ENCODE measurements at regions not wholly inside any gene's neighbourhood (a gene's known extent, or its start where the extent isn't known, plus 50 kb on each side); places are given as distances from the start of the nearest gene placed in this dataset.

DNA sequence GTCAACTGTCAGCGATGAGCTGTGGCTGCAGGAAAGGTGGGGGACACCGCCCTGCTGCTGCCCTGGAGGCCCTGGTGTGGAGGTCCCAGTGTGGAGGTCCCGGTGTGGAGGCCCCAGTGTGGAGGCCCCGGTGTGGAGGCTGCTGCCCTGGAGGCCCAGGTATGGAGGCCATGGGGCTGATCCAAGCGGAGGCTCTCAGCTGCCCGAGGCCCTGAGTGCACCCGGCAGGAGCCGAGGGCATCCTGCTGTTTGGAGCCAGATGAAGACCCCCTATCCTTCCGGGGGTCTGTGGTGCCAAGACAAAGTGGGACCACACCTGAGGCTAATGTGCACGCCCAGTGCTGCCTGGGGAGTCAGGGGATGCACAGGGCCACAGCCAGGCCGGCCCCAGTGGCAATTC, 210.4 kb upstream of the SOX1 start:
- WGBS (ENCODE audit: insufficient coverage): 94% methylated on average over 10 of the region's 11 CpGs
- TF ChIP-seq EZH2 (IDR thresholded peaks at IDR 0.05; ENCODE audit: borderline replicate concordance, insufficient read depth, low read depth, low read length, poor library complexity, severe bottlenecking): no peak
- TF ChIP-seq, protein P1, sequence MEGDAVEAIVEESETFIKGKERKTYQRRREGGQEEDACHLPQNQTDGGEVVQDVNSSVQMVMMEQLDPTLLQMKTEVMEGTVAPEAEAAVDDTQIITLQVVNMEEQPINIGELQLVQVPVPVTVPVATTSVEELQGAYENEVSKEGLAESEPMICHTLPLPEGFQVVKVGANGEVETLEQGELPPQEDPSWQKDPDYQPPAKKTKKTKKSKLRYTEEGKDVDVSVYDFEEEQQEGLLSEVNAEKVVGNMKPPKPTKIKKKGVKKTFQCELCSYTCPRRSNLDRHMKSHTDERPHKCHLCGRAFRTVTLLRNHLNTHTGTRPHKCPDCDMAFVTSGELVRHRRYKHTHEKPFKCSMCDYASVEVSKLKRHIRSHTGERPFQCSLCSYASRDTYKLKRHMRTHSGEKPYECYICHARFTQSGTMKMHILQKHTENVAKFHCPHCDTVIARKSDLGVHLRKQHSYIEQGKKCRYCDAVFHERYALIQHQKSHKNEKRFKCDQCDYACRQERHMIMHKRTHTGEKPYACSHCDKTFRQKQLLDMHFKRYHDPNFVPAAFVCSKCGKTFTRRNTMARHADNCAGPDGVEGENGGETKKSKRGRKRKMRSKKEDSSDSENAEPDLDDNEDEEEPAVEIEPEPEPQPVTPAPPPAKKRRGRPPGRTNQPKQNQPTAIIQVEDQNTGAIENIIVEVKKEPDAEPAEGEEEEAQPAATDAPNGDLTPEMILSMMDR (IDR thresholded peaks at IDR 0.05): no peak
- Mint-ChIP-seq H3K9me3 (ENCODE audit: insufficient read depth) (no peaks in the 10 kb centered on the region), H3K4me1 (no peaks in the 10 kb centered on the region), H3K27me3 (no peaks in the 10 kb centered on the region), H3K27ac (no peak overlapping the region), H3K4me3 (no peak overlapping the region)
- Histone ChIP-seq H3K9ac (ENCODE audit: low read length) (no peak overlapping the region), H3K9me3 (ENCODE audit: control extremely low read depth in 1 of 3, control insufficient read depth in 2 of 3, insufficient read depth in 1 of 3, low read length in 2 of 3) (peaks cover 0 to 31% (median 0%) of the 10 kb centered on the region in 3 donors), H4K20me1 (ENCODE audit: control insufficient read depth, insufficient read depth, low read length, poor library complexity, severe bottlenecking) (no peaks in the 10 kb centered on the region), H3K27me3 (replicated peaks in 1 of 4; ENCODE audit: control extremely low read depth in 1 of 4, control insufficient read depth in 3 of 4, insufficient read depth in 4 of 4, low read length in 3 of 4) (no peaks in the 10 kb centered on the region), H3K4me3 (ENCODE audit: control extremely low read depth in 1 of 5, extremely low read depth in 1 of 5, insufficient read depth in 1 of 5, low read depth in 2 of 5, low read length in 4 of 5) (no peak overlapping the region), H3K36me3 (replicated peaks in 1 of 2; ENCODE audit: control extremely low read depth in 1 of 2, control insufficient read depth in 1 of 2, extremely low read depth in 1 of 2, insufficient read depth in 2 of 2, low read length in 1 of 2) (no peaks in the 10 kb centered on the region), H3K4me2 (replicated peaks; ENCODE audit: low read depth, low read length, poor library complexity, severe bottlenecking) (no peak overlapping the region), H3K79me2 (ENCODE audit: control insufficient read depth, insufficient read depth, low read length) (no peaks in the 10 kb centered on the region), H2AFZ (ENCODE audit: insufficient read depth, low read depth, low read length, poor library complexity, severe bottlenecking) (no peak overlapping the region), H3K4me1 (ENCODE audit: control insufficient read depth in 2 of 2, insufficient read depth in 2 of 2, low read length in 2 of 2) (no peaks in the 10 kb centered on the region), H3K27ac (ENCODE audit: low read length in 2 of 2) (no peak overlapping the region)
- intact Hi-C loops (cut with micrococcal nuclease): no loop called here
- POLR2A ChIA-PET: no interaction called here
- ATAC-seq (ENCODE audit: low read depth) (no peak), DNase-seq (no peak)
- CTCF ChIA-PET: no interaction called here

DNA sequence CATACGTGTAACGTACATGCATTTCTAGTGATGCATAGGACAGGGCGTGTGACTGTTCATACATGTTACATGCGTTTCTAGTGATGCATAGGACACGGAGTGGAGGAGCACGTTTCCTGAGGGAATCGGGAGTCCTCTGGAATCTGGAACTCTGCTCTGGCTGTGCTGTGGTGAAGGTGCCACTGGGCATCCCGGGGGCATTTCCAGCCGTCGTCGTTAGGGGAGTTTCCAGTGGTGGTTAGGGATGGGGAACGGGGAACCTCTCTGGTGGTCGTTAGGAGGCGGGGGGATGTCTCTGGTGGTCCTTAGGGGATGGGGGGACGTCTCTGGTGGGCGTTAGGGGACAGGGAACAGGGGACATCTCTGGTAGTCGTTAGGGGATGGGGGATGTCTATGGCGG, 209.6 kb upstream of the SOX1 start:
- Mint-ChIP-seq H3K27me3 (no peaks in the 10 kb centered on the region), H3K9me3 (ENCODE audit: insufficient read depth) (no peaks in the 10 kb centered on the region), H3K4me1 (no peaks in the 10 kb centered on the region), H3K4me3 (no peak overlapping the region), H3K27ac (no peak overlapping the region)
- ChIA-PET CTCF (no interaction called here), POLR2A (no interaction called here)
- Histone ChIP-seq H3K79me2 (ENCODE audit: control insufficient read depth, insufficient read depth, low read length) (no peaks in the 10 kb centered on the region), H3K4me2 (replicated peaks; ENCODE audit: low read depth, low read length, poor library complexity, severe bottlenecking) (no peak overlapping the region), H3K27ac (ENCODE audit: low read length in 2 of 2) (no peak overlapping the region), H2AFZ (ENCODE audit: insufficient read depth, low read depth, low read length, poor library complexity, severe bottlenecking) (no peak overlapping the region), H3K9ac (ENCODE audit: low read length) (no peak overlapping the region), H3K4me1 (ENCODE audit: control insufficient read depth in 2 of 2, insufficient read depth in 2 of 2, low read length in 2 of 2) (no peaks in the 10 kb centered on the region), H3K36me3 (replicated peaks in 1 of 2; ENCODE audit: control extremely low read depth in 1 of 2, control insufficient read depth in 1 of 2, extremely low read depth in 1 of 2, insufficient read depth in 2 of 2, low read length in 1 of 2) (no peaks in the 10 kb centered on the region), H4K20me1 (ENCODE audit: control insufficient read depth, insufficient read depth, low read length, poor library complexity, severe bottlenecking) (no peaks in the 10 kb centered on the region), H3K4me3 (ENCODE audit: control extremely low read depth in 1 of 5, extremely low read depth in 1 of 5, insufficient read depth in 1 of 5, low read depth in 2 of 5, low read length in 4 of 5) (no peak overlapping the region), H3K27me3 (replicated peaks in 1 of 4; ENCODE audit: control extremely low read depth in 1 of 4, control insufficient read depth in 3 of 4, insufficient read depth in 4 of 4, low read length in 3 of 4) (no peaks in the 10 kb centered on the region), H3K9me3 (ENCODE audit: control extremely low read depth in 1 of 3, control insufficient read depth in 2 of 3, insufficient read depth in 1 of 3, low read length in 2 of 3) (peaks cover 0 to 31% (median 0%) of the 10 kb centered on the region in 3 donors)
- no peak for DNase-seq
- WGBS (ENCODE audit: insufficient coverage): 82% methylated on average over 18 of the region's 18 CpGs
- intact Hi-C loops (cut with micrococcal nuclease): no loop called here
- ATAC-seq (ENCODE audit: low read depth): no peak
- no peak for TF ChIP-seq EZH2 (IDR thresholded peaks at IDR 0.05; ENCODE audit: borderline replicate concordance, insufficient read depth, low read depth, low read length, poor library complexity, severe bottlenecking)
- TF ChIP-seq, protein P1 (IDR thresholded peaks at IDR 0.05): no peak

Data from B cell (primary cell).